NT2/D1 (cell line): ENCODE measurements at regions not wholly inside any gene's neighbourhood (a gene's known extent, or its start where the extent isn't known, plus 50 kb on each side); places are given as distances from the start of the nearest gene placed in this dataset.

Experiments used
- SUZ12 ChIP-seq: IDR thresholded peaks from 2 replicates; pipeline ENCODE4 v1.6.1; 2011; ENCODE audit not compliant: insufficient read length, insufficient read depth; ENCODE audit errors: extremely low read depth
- YY1 ChIP-seq: IDR thresholded peaks from 2 replicates; pipeline ENCODE4 v1.6.1; 2011; ENCODE audit not compliant: insufficient read length, insufficient read depth
- ZNF274 ChIP-seq: IDR thresholded peaks from 2 replicates; pipeline ENCODE4 v1.6.1; 2011; ENCODE audit warnings: mild to moderate bottlenecking, low read depth, low read length

GRCh38 chr3:116842254-116842957 is 132.8 kb downstream of the TUSC7 start:
- no peak for TF ChIP-seq YY1
- TF ChIP-seq ZNF274, result no peak
- TF ChIP-seq SUZ12, result no peak
